ENCODE measurements at regions not wholly inside any gene's neighbourhood (a gene's known extent, or its start where the extent isn't known, plus 50 kb on each side); places are given as distances from the start of the nearest gene placed in this dataset.

DNA sequence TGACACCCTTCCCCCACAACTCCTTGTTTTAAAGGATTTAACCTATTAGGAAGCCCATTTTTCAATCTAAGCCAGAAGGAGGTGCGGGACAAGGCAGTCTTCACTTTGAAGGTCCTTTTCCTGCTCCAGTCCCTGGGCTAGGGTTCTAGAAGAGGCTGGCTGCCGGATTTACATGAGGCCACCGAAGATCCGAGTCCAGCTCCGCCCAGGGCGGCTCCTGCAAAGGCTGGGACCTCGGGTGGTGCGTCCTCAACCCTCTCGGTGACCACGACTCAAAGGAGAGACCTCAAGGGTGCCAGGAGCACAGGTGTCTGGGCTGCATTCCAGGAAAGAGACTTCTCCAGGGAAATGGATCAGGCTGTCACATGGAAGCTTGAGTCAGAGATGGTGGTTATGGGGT is 471.6 kb downstream of the PCDH19 start:
- Histone ChIP-seq H3K27me3 (replicated peaks; ENCODE audit: insufficient read depth, low read depth, low read length, poor library complexity) (no peaks in the 10 kb centered on the region), H3K36me3 (ENCODE audit: insufficient read depth, low read length, poor library complexity, severe bottlenecking) (no peaks in the 10 kb centered on the region), H3K4me1 (ENCODE audit: insufficient read depth, low read length, poor library complexity, severe bottlenecking) (no peaks in the 10 kb centered on the region), H3K9me3 (ENCODE audit: low read depth, low read length, poor library complexity, severe bottlenecking) (no peaks in the 10 kb centered on the region), H3K4me3 (ENCODE audit: low read depth, low read length, poor library complexity, severe bottlenecking) (no peak overlapping the region), H3K27ac (ENCODE audit: low read depth, low read length, poor library complexity, severe bottlenecking) (no peak overlapping the region)
- no peak for TF ChIP-seq EZH2 (IDR thresholded peaks at IDR 0.05; ENCODE audit: borderline replicate concordance, low read depth, low read length, poor library complexity, severe bottlenecking)
- TF ChIP-seq, protein P1, sequence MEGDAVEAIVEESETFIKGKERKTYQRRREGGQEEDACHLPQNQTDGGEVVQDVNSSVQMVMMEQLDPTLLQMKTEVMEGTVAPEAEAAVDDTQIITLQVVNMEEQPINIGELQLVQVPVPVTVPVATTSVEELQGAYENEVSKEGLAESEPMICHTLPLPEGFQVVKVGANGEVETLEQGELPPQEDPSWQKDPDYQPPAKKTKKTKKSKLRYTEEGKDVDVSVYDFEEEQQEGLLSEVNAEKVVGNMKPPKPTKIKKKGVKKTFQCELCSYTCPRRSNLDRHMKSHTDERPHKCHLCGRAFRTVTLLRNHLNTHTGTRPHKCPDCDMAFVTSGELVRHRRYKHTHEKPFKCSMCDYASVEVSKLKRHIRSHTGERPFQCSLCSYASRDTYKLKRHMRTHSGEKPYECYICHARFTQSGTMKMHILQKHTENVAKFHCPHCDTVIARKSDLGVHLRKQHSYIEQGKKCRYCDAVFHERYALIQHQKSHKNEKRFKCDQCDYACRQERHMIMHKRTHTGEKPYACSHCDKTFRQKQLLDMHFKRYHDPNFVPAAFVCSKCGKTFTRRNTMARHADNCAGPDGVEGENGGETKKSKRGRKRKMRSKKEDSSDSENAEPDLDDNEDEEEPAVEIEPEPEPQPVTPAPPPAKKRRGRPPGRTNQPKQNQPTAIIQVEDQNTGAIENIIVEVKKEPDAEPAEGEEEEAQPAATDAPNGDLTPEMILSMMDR (conservative IDR thresholded peaks at IDR 0.05; ENCODE audit: low read depth, low read length), result no peak
- CTCF ChIA-PET, result no interaction called here
- POLR2A ChIA-PET (ENCODE audit: low non-redundant PET), result no interaction called here
- DNase-seq (ENCODE audit: low spot score), result no peak
- intact Hi-C loops (cut with micrococcal nuclease; ENCODE audit: unreplicated experiment), result no loop called here
- BruUV-seq (replicated peaks), result no TSS peak

DNA sequence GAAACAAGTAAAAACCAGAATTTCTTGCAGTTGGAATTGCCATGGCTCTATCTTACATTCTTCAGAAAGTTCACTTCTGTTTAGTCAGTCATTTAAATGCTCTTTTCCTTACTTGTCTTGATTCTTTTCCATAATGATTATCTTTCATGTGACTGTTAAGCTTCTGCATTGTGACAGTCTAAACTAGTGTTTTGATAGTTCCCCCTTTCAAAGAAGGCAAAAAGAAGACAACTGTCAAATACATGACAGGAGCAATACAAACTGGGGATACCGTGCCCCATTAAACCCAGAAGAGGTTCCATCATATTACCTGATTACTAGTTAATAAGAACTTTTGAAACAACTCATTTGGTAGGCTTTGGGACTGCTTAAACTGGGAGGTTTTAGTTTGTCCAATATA is 476.2 kb downstream of the PCDH19 start:
- ChIA-PET CTCF (no interaction called here), POLR2A (ENCODE audit: low non-redundant PET) (no interaction called here)
- Histone ChIP-seq H3K27ac (ENCODE audit: low read depth, low read length, poor library complexity, severe bottlenecking) (no peak overlapping the region), H3K4me1 (ENCODE audit: insufficient read depth, low read length, poor library complexity, severe bottlenecking) (no peaks in the 10 kb centered on the region), H3K27me3 (replicated peaks; ENCODE audit: insufficient read depth, low read depth, low read length, poor library complexity) (no peaks in the 10 kb centered on the region), H3K4me3 (ENCODE audit: low read depth, low read length, poor library complexity, severe bottlenecking) (no peak overlapping the region), H3K36me3 (ENCODE audit: insufficient read depth, low read length, poor library complexity, severe bottlenecking) (no peaks in the 10 kb centered on the region), H3K9me3 (ENCODE audit: low read depth, low read length, poor library complexity, severe bottlenecking) (no peaks in the 10 kb centered on the region)
- TF ChIP-seq, protein P1 (conservative IDR thresholded peaks at IDR 0.05; ENCODE audit: low read depth, low read length), result no peak
- TF ChIP-seq EZH2 (IDR thresholded peaks at IDR 0.05; ENCODE audit: borderline replicate concordance, low read depth, low read length, poor library complexity, severe bottlenecking), result no peak
- intact Hi-C loops (cut with micrococcal nuclease; ENCODE audit: unreplicated experiment), result no loop called here
- no TSS peak for BruUV-seq (replicated peaks)
- DNase-seq (ENCODE audit: low spot score), result no peak

DNA sequence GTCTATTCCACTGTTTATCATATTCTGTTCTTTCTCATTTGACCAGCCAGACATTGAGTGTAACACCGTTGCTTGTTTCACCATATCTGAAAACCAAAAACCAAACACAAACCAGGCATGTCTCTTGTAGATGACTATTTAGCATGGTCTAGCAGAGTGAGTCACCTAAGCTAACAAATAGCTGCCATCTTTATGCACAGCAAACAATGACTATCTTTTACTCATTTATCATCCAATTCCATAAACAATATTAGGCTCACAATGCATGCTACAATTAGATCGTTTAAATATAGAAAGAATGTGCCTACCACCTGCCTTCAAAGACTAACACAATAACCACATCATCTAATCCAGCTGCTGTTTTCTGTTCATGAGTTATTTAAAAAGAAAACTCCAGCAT is 495.4 kb downstream of the PCDH19 start:
- CTCF ChIA-PET, result no interaction called here
- Histone ChIP-seq H3K36me3 (ENCODE audit: insufficient read depth, low read length, poor library complexity, severe bottlenecking) (no peaks in the 10 kb centered on the region), H3K4me1 (ENCODE audit: insufficient read depth, low read length, poor library complexity, severe bottlenecking) (no peaks in the 10 kb centered on the region), H3K27me3 (replicated peaks; ENCODE audit: insufficient read depth, low read depth, low read length, poor library complexity) (peaks cover 2% of the 10 kb centered on the region), H3K9me3 (ENCODE audit: low read depth, low read length, poor library complexity, severe bottlenecking) (no peaks in the 10 kb centered on the region), H3K27ac (ENCODE audit: low read depth, low read length, poor library complexity, severe bottlenecking) (no peak overlapping the region), H3K4me3 (ENCODE audit: low read depth, low read length, poor library complexity, severe bottlenecking) (no peak overlapping the region)
- TF ChIP-seq, protein P1 (conservative IDR thresholded peaks at IDR 0.05; ENCODE audit: low read depth, low read length), result no peak
- no peak for TF ChIP-seq EZH2 (IDR thresholded peaks at IDR 0.05; ENCODE audit: borderline replicate concordance, low read depth, low read length, poor library complexity, severe bottlenecking)
- POLR2A ChIA-PET (ENCODE audit: low non-redundant PET), result no interaction called here
- no TSS peak for BruUV-seq (replicated peaks)
- intact Hi-C loops (cut with micrococcal nuclease; ENCODE audit: unreplicated experiment), result no loop called here
- no peak for DNase-seq (ENCODE audit: low spot score)

All from A673 (cell line).